ENCODE measurements at regions not wholly inside any gene's neighbourhood (a gene's known extent, or its start where the extent isn't known, plus 50 kb on each side); places are given as distances from the start of the nearest gene placed in this dataset.

DNA sequence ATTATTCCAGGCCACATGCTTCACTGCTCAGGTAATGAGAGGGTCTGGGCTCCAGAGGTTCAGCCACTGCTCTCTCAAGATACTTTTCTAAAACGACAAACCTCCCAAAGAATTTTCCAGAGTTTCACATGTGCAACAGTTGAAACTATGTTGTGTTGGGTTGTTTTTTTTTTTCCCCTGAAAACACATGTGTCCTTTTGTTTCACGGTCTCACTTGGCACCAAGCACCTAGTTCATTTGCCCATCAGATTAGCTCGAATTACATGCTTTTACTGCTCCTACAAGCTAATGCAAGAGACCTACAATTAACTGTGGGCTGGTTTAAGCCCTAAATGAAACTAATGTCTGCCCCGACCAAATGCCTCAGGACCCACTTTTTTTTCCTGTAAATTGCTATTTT lies 313.3 kb downstream of the FGFR2 start:
- peak; percentile 81 for DNase-seq

DNA sequence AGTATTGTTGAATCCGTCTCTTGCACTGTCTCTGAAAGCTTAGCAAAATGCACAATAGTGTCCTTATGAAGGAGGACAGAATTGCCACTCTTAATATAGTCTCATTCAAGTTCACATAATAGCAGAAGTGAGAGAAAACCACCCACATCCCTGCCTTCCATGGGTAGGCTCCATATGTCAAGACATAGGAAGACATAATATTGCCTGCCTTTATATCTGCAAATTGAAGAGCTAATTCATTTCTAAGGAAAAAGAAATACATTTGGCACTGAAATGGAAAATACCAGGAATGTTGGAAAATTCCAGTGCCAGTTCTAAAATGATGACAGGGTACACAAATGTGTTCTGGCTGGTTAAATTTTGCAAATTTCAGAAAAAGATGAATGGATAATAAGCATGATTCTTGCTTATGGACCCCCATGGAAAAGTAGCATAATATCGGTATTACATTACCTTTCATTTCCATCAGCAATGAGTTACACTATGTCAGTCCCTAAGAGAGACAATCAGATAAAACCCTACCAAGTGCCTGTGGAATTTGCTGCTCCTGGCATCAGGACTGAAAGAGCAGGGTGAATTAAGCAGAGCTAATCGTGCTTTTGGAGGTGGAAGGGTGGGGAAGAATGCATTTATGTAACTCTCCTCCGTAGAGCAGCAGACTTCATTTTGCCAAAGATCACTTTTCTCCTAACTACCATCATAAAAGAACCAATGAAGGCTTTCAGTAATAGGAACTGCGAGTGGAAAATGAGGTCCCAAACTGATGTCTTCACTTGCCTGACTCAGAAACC lies 312.6 kb downstream of the FGFR2 start:
- DNase-seq: no peak

DNA sequence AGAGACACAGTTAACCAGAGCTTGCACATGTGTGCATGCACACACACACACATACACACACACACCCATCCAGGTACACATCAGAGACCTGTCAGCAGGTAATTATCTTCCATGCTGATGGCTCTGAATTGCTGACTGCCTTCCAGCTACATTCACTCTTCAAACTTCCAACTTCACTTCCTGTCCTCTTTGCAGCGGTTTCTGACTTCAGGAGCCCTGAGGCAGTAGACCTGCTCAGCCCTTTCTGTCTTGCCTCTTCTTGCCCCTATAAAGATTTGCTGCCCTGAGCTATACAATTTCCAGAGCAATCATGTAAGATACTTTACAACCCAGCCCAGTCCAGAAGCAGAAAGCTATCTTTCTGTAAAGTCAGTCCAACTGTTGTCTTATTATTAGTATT lies 310.2 kb downstream of the FGFR2 start:
- DNase-seq: peak; percentile 36

DNA sequence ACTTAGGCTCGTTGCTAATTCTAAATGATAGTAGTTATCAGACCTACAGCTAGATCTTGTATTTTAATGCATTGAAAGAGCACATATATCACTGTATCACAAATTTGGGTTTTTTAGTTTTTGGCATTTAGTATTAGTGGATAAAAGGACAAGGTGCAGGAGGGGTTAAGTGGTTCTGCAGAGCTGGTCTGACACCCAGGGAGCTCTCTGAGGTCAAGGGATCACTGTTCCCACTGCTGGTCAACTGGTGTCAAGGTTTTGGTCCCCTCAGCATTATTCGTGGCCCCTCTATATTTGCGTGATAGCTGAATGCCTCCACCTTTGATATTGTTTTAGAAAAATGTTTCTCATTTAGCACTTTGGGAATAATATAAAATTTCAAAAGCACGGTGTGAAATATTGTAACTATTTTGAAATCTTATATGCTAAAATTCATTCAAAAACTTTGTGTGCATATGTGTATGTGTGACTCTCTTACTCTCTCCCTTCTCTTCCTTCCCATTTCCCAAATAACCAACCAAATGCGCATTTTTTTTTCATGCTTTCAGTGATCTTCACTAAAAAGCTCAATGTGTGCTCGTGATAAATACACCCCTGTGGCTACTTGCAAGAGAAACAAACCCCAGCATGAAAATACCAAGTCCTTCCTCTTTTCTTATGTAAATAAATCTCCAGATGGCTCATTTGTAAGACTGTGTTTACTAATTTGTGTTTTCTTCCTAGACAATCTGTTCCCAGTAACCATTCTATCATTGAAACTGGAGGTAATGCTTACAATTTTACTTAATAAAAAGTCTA lies 309.2 kb downstream of the FGFR2 start:
- peak; percentile 77 for DNase-seq

DNA sequence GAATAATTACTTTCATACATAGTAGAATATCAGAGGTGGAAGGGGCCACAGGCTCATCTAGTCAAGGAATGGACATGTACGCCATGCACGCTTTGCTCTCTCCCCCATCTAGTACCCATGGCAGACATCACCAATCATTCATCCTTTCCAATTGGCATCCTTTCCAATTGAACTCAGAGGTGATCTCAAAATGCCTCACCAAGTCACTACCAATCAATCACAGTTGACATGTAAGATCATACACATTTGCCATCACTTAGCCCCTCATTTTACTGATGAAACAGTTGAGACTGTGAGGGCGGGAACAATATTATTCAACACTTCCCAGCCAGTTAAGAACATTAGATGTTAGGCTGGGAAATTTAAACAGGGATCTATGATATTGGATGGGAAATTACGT lies 308.4 kb downstream of the FGFR2 start:
- DNase-seq: peak; percentile 25

DNA sequence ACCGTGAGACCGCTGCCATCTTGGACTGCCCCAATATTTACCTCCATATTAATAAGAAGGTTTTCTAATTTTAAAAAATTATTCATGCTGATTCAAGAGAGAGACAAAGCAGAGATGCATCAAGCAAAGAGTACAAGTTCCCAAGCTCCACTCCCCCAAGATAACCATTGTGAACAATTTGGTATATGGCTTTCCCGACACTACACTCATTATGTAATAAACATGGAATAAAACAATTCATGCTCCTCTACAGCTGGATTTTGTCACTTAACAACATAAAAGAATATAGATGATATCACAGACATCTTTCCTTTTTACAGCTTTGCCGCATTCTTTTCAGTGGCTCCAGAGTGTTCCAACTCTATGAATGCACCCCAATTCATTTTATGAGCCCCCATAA lies 307.6 kb downstream of the FGFR2 start:
- no peak for DNase-seq

DNA sequence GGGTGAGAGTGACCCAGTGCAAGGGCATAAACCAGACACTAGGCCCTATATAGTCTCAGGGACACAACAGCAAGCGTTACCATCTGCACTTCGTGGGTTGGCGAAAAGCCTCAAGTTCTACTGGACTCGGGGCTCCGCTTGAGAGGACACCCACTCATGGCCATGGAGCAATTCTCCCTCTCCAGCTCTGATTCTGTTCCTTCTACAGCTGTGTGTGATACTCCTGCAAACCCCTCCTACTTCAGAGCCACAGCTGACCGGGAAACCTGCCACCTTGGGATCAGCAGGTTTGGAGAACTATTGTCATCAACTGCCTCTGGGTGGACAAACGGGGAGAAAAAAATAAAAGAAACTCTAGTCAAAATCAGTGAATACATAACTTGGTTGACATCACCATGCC lies 306.9 kb downstream of the FGFR2 start:
- no peak for DNase-seq

DNA sequence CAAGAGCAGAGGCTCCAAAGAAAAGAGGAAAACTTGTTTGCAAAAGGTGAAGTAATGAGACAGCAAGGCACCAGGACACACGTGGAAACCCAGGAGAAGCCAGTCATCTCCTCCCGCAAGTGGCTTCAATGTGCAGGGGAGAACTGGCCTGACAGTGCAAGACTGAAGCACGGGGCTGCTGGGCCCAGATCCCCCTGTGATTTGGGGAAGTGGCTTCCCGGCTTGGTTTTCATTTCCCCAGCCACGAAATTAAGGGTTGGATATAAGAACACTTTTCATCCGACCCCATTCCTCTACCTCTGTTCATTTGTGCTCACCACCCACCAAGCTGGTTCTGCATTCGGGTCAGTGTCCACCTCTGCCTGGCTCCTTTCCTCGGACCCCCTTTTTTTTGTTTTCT lies 306.4 kb downstream of the FGFR2 start:
- DNase-seq: no peak

DNA sequence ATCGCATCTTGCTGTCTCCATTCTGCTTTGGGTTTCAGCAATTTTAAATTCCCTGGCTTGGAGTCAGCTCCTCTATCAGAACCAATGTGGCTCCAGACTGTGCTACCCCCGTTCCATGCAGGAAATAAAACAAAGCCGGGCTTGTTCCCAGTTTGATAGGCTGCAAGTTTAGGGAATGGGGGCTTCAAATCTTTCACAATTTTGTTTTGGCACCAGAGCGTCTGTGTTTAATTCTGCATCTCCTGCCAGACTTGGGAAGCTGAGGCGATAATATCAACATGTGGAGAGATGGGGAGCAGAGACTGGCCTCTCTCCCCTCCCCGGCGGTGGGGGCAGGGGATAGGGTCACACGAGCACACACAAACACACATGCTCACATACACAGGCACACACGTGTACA lies 305.9 kb downstream of the FGFR2 start:
- no peak for DNase-seq

DNA sequence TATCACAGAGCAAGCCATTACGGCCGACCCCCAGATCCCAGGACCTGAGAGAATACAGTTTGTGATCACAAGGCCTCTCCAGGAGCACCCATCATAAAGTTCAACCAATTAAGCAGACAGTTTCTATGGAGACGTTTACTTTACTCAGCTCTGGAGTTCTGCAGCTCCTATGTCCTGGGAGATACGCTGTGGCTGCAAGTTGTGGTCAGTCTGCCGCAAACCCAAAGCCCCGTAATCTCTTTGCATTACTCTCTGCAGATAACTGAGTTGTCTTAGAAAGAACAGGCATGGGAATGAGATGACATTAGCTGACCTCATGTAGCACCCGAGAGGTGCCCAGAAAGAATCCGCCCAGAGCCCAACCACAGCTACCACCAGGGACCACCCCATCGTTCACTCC lies 305.1 kb downstream of the FGFR2 start:
- DNase-seq: no peak

DNA sequence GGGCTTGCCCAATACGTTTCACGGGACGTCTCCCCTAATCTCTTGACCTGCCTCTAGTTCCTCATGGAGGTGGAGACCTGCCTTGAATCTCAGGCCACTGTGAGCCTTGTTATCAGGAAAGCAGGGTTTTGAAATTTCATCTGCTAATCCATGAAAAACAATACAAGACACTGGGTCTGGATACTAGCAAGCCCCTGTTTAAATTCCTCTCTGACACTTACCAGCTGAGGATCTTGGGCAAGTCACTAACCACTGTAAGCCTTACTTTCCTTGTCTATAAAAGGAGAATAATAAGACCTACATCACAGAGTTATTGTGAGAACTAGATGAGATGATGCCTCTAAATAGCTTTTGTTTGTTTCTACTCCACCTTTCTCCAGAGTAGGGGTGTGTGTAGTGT lies 303.6 kb downstream of the FGFR2 start:
- no peak for DNase-seq

DNA sequence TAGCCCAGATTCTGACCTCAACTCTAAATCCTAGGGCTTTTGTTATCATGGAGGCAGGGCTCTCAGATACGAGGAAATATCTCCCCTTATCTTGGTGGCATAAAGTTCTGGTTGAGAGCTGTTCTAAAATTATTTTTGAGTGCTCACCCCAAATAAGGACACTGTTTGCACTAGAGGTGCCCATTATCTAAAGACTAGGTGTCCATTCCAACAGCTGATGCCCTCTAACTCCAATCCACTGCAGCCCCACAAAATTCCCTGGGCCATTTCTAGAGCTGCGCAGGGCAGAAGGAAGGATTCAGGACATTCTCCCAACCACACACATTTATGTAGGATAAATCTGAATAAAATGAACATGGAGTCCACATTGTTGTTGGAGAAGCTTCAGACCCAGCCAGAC lies 301.9 kb downstream of the FGFR2 start:
- DNase-seq: no peak

DNA sequence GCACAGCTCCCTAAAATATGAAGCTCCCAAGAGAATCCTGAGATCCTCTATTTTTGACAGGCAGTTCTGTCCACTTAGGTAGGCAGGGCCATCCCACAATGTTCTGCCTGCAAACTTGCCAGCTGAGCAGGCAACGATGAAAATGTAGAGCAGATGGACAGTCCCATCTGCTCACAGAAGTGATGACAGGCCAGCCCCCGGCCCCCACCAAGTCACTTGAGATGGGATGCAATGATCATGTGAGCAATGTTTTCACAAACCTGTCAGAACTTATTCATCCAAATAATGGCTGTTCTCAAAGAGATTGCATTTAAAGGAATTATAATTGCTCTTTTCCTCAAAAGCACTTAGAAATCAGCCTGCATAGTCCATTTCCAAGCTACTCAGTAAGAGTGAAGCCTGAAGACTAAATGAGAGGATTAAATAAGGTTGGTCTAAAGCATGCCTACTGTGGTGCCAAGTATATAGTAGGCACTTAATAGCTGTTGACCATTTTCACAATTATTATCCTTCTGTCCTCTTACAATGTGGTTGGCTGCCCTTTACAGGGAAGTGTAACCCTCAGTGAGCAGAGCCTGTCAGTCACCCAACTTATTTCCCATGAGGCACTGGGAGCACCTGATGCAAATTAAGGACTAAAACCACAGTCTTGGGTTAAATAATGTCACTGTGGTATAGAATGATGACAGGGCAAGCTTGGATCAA lies 301.2 kb downstream of the FGFR2 start:
- peak; percentile 61 for DNase-seq

DNA sequence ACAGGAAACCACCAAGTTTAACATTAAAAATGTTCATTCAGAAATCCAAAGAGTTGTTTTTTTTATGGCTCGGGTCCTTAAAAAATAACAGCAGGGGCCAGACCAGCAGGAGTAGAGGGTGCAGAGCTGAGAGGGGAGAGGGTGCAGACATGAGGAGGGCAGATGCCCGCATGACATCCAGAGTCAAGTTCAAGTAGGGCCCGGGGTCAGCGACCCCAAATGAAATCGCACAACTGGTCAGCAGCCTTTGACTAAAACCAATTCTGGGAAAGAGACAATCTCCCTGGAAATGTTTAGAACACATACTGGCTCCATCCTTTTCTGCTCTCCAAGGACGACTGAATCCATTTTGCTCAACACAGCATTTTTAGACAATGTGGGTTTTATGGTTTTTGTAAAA lies 297.5 kb downstream of the FGFR2 start:
- no peak for DNase-seq

DNA sequence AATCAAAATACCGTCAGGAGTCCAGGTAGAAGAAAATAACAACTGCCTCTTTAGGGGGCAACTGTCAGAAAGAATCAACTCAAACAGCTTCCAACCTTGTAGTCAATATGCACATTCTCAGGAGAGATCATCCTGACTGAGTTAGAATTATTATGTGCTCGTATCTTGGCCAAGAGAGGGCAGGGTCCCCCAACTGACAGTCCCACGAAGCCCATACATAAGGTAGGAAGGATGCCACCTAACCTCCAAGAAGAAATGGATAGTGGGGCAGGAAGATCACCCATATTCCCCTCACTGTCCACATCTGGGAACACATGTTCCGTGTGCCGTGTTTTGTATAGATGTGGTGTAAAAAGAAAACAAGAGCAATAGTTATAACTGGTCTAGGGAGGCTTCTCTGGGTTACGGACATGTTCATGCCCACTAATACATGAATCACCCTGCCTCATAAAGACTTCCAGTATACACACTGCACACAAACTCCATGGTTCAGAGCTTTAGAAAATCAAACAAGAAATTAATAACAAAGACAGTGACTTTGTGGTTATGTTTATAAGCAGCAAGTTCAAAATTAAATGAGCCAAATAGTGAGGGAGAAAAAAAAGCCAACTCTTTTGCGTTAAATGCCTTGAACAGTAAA lies 295.6 kb downstream of the FGFR2 start:
- DNase-seq: no peak

DNA sequence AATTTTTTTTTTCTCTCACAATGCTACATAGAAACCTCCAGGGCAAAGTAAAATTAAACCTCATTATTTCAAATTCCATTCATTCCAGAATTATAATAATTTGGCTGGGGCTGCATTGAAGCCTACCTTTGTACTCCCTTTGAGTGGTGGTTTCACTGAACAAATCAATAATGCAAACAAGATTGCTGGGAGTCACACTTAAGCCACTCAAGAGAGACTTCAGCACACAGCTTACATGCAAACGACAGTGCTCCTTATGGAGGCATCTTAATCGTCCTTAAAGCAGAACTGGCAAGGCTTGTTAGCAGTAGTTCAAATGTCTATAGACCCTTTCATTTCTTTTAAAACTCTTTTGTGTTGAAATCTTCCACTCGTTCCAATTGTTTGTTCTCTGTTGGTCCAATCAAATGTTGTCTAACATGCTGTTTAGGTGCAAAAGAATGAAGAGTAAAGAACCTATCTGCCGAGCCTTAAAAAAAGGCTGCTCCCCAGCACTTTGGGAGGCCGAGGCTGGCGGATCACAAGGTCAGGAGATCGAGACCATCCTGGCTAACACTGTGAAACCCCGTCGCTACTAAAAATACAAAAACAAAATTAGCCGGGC lies 294.9 kb downstream of the FGFR2 start:
- DNase-seq: no peak

DNA sequence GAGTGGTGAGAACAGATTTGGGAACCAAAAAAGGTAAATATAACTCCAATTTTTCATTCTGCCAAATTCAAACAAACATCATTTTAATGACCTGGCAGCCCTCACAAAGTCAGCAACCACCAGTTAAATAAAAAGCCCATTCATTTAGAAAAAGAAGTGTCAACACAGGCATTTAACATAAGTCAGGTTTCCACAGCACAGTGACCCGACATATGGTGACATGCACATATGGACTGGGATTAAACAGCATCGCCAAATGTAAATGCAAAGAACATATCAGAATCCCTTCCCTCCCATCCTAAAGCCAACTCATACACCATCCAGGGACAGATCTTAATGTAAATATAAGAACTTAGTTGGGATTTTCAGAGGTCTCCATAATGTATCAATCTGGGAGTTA lies 293.2 kb downstream of the FGFR2 start:
- DNase-seq: peak; percentile 82

DNA sequence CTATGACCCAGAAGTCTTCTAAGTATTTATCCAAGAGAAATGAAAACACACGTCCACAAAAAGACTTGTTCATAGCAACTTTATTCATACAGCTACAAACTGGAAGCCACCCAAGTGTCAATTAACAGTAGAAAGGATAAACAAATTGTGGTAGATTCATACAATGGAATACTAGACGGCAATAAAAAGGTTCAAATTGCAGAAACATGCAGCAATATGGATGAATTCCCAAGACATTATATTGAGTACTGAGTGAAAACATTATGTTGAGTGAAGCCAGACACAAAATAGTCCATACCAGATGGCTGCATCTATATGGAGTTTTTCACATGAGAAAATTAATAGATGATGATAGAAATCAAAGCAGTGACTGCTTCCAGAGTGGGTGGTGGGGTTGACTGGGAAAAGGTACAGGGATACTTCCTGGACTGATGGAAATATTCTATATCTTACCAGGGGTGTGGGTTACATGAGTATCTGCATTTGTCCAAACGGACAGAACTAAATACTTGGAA lies 292.0 kb downstream of the FGFR2 start:
- DNase-seq: no peak

DNA sequence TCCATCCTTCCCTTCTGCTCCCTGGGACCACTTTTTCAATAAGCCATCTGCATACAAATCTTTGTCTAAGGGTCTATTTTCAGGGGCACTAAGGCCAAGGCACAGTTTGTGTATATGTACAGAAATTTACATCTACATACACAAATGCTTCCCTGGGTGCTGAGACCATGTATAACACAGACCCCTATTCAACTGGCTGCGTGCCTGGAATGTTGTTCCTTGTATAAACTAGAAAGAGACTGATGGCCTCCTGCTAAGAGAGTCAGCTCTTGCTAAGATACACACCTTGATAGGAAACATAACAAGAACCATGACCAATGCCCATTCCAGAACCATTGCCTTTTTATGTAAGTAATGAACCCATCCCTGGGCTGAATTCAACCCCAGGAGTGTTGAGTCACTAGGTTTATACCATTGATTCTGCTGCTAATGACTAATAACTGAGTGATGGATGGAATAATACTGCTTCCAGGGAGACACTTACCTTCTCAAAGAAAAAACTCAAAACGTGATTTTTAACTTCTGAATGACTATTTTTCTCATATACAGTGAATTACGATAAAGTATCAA lies 290.7 kb downstream of the FGFR2 start:
- no peak for DNase-seq

DNA sequence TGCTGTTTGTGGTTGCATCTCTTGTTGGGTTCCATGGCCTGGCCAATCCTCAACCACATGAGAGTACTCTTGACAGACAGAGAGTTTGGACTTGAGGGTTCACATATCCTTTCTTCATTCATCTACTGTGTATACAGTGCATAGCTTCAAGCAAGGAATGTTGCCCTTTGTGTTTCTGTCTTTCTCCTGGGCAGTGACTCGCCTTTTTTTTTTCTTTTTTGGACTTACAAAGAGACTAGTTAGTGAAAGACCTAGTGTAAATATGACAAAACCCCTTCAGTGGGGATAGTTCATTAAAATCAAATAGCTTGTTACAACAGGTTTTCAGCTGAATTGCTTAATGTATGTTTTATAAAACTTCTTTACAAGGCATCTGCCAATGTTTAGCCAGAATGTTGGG lies 290.2 kb downstream of the FGFR2 start:
- no peak for DNase-seq

DNA sequence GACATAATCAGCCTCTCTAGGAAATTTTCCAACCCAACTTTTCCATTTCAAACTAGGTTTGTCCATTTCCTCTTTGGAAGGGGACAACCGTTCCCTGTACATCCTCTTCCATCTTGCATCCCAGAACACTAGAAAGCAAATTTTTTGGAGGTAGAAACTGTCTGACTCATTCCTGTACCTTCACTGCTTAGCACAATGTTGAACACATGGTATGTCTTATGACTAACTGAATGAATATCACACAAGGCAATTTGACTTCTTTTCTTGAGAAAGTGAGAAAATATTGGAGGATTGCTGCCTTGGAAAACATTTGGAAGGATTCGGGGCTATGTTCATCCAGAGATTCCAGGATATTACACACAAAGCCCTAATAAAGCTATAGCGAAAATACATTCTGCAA lies 289.1 kb downstream of the FGFR2 start:
- no peak for DNase-seq

DNA sequence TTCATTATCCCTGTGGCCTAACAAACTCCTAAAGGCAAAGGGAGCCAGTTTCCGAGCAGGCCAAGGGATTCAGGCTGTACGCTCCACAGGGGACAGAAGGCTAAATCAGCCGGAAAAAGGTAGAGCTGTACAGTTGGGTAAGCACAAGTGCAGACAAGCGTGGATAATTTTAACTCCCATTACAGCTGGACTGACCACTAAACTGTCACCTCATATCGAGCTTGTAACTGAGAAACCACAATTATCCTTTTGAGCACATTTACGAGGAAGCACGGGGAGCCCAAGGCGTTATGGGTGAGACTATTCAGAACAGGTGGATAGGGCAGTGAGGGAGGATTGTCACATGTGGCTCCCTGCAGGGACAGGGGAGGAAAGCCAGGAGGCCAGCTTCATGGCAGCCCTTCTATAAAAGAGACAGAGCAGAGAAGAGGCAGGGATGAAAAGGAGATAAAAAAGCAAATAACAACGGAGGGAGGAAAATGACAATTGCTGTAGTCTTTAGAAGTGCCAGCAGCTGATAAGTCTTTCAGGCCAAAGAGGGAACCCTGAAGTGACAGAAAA lies 288.0 kb downstream of the FGFR2 start:
- peak; percentile 95 for DNase-seq

Measured in NCI-H69 (cell line).